Stomach (tissue), 8 donors: ENCODE measurements at regions not wholly inside any gene's neighbourhood (a gene's known extent, or its start where the extent isn't known, plus 50 kb on each side); places are given as distances from the start of the nearest gene placed in this dataset.

ENCODE experiments used
- DNase-seq, 2 donors: peaks; one replicate each; pipeline versions ENCODE4 v3.0.0 to v3.0.0-alpha.2; 2013 to 2019
- H3K27ac ChIP-seq, 5 donors: fragments of 200-600 bp in 4 of 5; sonication (generic) in 4 of 5; one replicate each; pipeline ENCODE4 v1.5.1; 2013 to 2019; ENCODE audit warnings: mild to moderate bottlenecking in 1 of 5, moderate library complexity in 1 of 5
- H3K27me3 ChIP-seq, 3 donors: fragments of 200-600 bp; sonication (generic); one replicate each; pipeline ENCODE4 v1.5.1; 2017 to 2019; ENCODE audit warnings: mixed run types in 1 of 3
- H3K36me3 ChIP-seq, 4 donors: fragments of 200-600 bp; sonication (generic); 1 replicate in 3 of 4; 2 replicates in 1 of 4; pipeline ENCODE4 v1.5.1; 2016 to 2019
- H3K4me1 ChIP-seq, 4 donors: fragments of 200-600 bp; sonication (generic); one replicate each; pipeline ENCODE4 v1.5.1; 2016 to 2019
- H3K4me3 ChIP-seq, 4 donors: fragments of 200-600 bp; sonication (generic) in 3 of 4; one replicate each; pipeline ENCODE4 v1.5.1; 2016 to 2019; ENCODE audit warnings: mild to moderate bottlenecking in 1 of 4
- H3K9me3 ChIP-seq, 4 donors: fragments of 200-600 bp; sonication (generic); one replicate each; pipeline ENCODE4 v1.5.1; 2016 to 2019
- CTCF ChIP-seq, 7 experiments: fragments of 450-650 bp in 4 of 7; fragments of 200-600 bp in 3 of 7; sonication (generic) in 3 of 7; IDR thresholded peaks; one replicate each; pipeline ENCODE4 v1.5.1; 2016 to 2019; ENCODE audit warnings: antibody characterized with exemption in 7 of 7, control low read depth in 2 of 7, mild to moderate bottlenecking in 1 of 7
- EP300 ChIP-seq: sonication (generic); formaldehyde crosslinking; IDR thresholded peaks from one replicate; pipeline ENCODE4 v1.6.1; 2017; ENCODE audit warnings: antibody characterized with exemption
- POLR2A ChIP-seq, 4 donors: fragments of 450-650 bp; IDR thresholded peaks; one replicate each; pipeline ENCODE4 v1.6.1; 2016; ENCODE audit warnings: antibody characterized with exemption in 4 of 4, control low read depth in 2 of 4, mild to moderate bottlenecking in 1 of 4, moderate library complexity in 1 of 4
- POLR2AphosphoS5 ChIP-seq, 3 donors: sonication (generic); formaldehyde crosslinking; IDR thresholded peaks; one replicate each; pipeline ENCODE4 v1.6.1; 2016; ENCODE audit warnings: antibody characterized with exemption in 3 of 3
- WGBS, 5 donors: extraction: QIAGEN DNeasy Blood & Tissue Kit in 3 of 5; methylation state at CpG; one replicate each; pipeline versions ENCODE4 v1.1.5 to v1.1.7; 2013 to 2018; 5-methylcytosine and 5-hydroxymethylcytosine counted together
- intact Hi-C: fragments of 100-400 bp; cut with DNase I; formaldehyde crosslinking; loops from one replicate; pipeline ENCODE4 v1.15.1; 2023; ENCODE audit warnings: low total_unique reads
- donor health status: healthy with polysubstance abuse.
- donor health status: Bipolar disorder and iron deficiency.
- donor health status: healthy.

GRCh38 chr4:62194342-62194741 lies 994.2 kb downstream of the ADGRL3 start:
- Histone ChIP-seq H3K27ac (no peak overlapping the region), H3K4me3 (no peak overlapping the region), H3K27me3 (no peaks in the 10 kb centered on the region), H3K9me3 (no peaks in the 10 kb centered on the region), H3K36me3 (no peaks in the 10 kb centered on the region), H3K4me1 (no peaks in the 10 kb centered on the region)
- no peak for TF ChIP-seq EP300
- TF ChIP-seq POLR2AphosphoS5 (IDR thresholded peaks at IDR 0.05): no peak
- intact Hi-C loops: no loop called here
- DNase-seq: no peak
- 76 to 87% (median 82%) methylated on average over 2 of the region's 2 CpGs for WGBS, 5 donors

GRCh38 chr4:62193761-62194160 lies 993.6 kb downstream of the ADGRL3 start:
- 74 to 87% (median 82%) methylated on average over 3 of the region's 3 CpGs for WGBS, 5 donors
- TF ChIP-seq POLR2A (IDR thresholded peaks at IDR 0.05): no peak
- TF ChIP-seq EP300: no peak
- no peak for TF ChIP-seq CTCF (IDR thresholded peaks at IDR 0.05)
- no peak for TF ChIP-seq POLR2AphosphoS5 (IDR thresholded peaks at IDR 0.05)
- H3K4me1 ChIP-seq: no peaks in the 10 kb centered on the region
- H3K27ac ChIP-seq: no peak overlapping the region
- H3K36me3 ChIP-seq: no peaks in the 10 kb centered on the region
- no peaks in the 10 kb centered on the region for H3K27me3 ChIP-seq
- intact Hi-C loops: no loop called here
- peak in 1 of 2 donors; percentile 6 for DNase-seq
- H3K4me3 ChIP-seq: no peak overlapping the region
- H3K9me3 ChIP-seq: no peaks in the 10 kb centered on the region

- WGBS, 5 donors: 64 to 73% (median 68%) methylated on average over 7 of the region's 7 CpGs
- H3K27ac ChIP-seq: no peak overlapping the region
- no peaks in the 10 kb centered on the region for H3K9me3 ChIP-seq
- intact Hi-C loops: no loop called here
- H3K4me3 ChIP-seq: no peak overlapping the region
- H3K27me3 ChIP-seq: no peaks in the 10 kb centered on the region
- no peak for TF ChIP-seq CTCF (IDR thresholded peaks at IDR 0.05)
- TF ChIP-seq EP300: no peak
- H3K4me1 ChIP-seq: no peaks in the 10 kb centered on the region
- peak in 1 of 2 donors; percentile 15 for DNase-seq
- no peaks in the 10 kb centered on the region for H3K36me3 ChIP-seq
These were observed 991.5 kb downstream of the ADGRL3 start for GRCh38 chr4:62191451-62192240.

GRCh38 chr4:62170235-62170634 lies 970.1 kb downstream of the ADGRL3 start:
- no peak for DNase-seq
- 59 to 80% (median 63%) methylated on average over 1 of the region's 1 CpG for WGBS, 5 donors
- H3K4me1 ChIP-seq: no peaks in the 10 kb centered on the region
- no peak overlapping the region for H3K4me3 ChIP-seq
- H3K9me3 ChIP-seq: no peaks in the 10 kb centered on the region
- intact Hi-C loops: no loop called here
- no peak overlapping the region for H3K27ac ChIP-seq
- no peaks in the 10 kb centered on the region for H3K36me3 ChIP-seq
- TF ChIP-seq EP300: no peak
- no peak for TF ChIP-seq CTCF (IDR thresholded peaks at IDR 0.05)
- no peak for TF ChIP-seq POLR2A (IDR thresholded peaks at IDR 0.05)
- TF ChIP-seq POLR2AphosphoS5 (IDR thresholded peaks at IDR 0.05): no peak
- no peaks in the 10 kb centered on the region for H3K27me3 ChIP-seq

- DNase-seq: no peak
- no peak overlapping the region for H3K4me3 ChIP-seq
- H3K27ac ChIP-seq: no peak overlapping the region
- H3K36me3 ChIP-seq: no peaks in the 10 kb centered on the region
- TF ChIP-seq POLR2A (IDR thresholded peaks at IDR 0.05) (no peak), POLR2AphosphoS5 (IDR thresholded peaks at IDR 0.05) (no peak), CTCF (IDR thresholded peaks at IDR 0.05) (no peak), EP300 (no peak)
- H3K27me3 ChIP-seq: no peaks in the 10 kb centered on the region
- intact Hi-C loops: no loop called here
- no peaks in the 10 kb centered on the region for H3K4me1 ChIP-seq
- H3K9me3 ChIP-seq: no peaks in the 10 kb centered on the region
- WGBS, 5 donors: 63 to 74% (median 70%) methylated on average over 1 of the region's 1 CpG
These were observed 968.6 kb downstream of the ADGRL3 start for GRCh38 chr4:62168681-62169080.
